GM23248 (cell line): ENCODE measurements at regions not wholly inside any gene's neighbourhood (a gene's known extent, or its start where the extent isn't known, plus 50 kb on each side); places are given as distances from the start of the nearest gene placed in this dataset.

ENCODE experiments used
- EZH2 ChIP-seq: fragments of 200-600 bp; sonication (generic); IDR thresholded peaks from 2 replicates; pipeline ENCODE4 v1.6.1; 2018; ENCODE audit warnings: antibody characterized with exemption, mild to moderate bottlenecking; ENCODE audit not compliant: insufficient read depth, poor library complexity, severe bottlenecking
- EZH2phosphoT487 ChIP-seq: fragments of 200-600 bp; sonication (generic); IDR thresholded peaks from 2 replicates; pipeline ENCODE4 v1.6.1; 2018; ENCODE audit warnings: antibody characterized with exemption, moderate library complexity, mild to moderate bottlenecking, low read depth; ENCODE audit not compliant: insufficient read depth

DNA sequence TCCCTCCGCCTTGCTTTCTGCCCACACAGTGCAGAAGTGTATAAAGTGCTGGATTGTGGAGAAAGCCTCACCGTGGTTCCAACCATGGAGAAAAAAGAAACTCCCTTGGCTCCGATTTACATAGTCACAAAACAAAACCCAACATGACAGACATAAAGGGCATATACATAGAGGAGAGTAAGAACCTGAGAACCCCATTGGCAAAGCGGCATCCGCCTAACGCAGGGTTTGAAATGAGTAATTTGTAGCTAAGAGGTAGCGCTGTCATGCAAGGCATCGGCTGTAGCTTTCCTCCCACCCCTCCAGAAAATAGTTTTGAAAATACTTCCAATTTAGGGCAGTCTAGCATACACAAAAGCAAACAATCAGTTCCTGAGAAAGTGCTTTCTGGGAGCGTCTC lies 126.0 kb upstream of the NRBF2 start:
- no peak for TF ChIP-seq EZH2
- TF ChIP-seq EZH2phosphoT487 = no peak
